ENCODE measurements at regions not wholly inside any gene's neighbourhood (a gene's known extent, or its start where the extent isn't known, plus 50 kb on each side); places are given as distances from the start of the nearest gene placed in this dataset.
"Not testable (repeated sequence)": the region's sequence is repeated elsewhere in the genome, so short reads cannot be mapped to it uniquely, and the experiment has no call there.

- TF ChIP-seq ZNF687 (CRISPR knock-in tag; IDR thresholded peaks at IDR 0.05) (no peak), ZNF407 (CRISPR knock-in tag; IDR thresholded peaks at IDR 0.05; ENCODE audit: not compliant biosample characterization) (no peak), ZBTB2 (CRISPR knock-in tag; IDR thresholded peaks at IDR 0.05; ENCODE audit: low read depth) (no peak)
Observed at GRCh38 chr21:35517865-35518264, 468.8 kb upstream of the RUNX1 start (continued).

GRCh38 chr21:35516292-35516691, 467.2 kb upstream of the RUNX1 start:
- H3K4me2 ChIP-seq (ENCODE audit: low read depth, low read length); H3K4me3 ChIP-seq (replicated peaks in 1 of 3; ENCODE audit: insufficient read depth in 1 of 3, low read depth in 2 of 3, low read length in 3 of 3); CTCF ChIA-PET (ENCODE audit: low intra/inter-chr PET ratio, low total read pairs); H3K27me3 ChIP-seq (ENCODE audit: control insufficient read depth in 1 of 2, insufficient read depth in 2 of 2, low read length in 2 of 2); H3K36me3 ChIP-seq (replicated peaks in 1 of 2; ENCODE audit: control insufficient read depth in 1 of 2, insufficient read depth in 2 of 2, low read length in 2 of 2); H2AFZ ChIP-seq (ENCODE audit: low read length); FAIRE-seq; H3K9ac ChIP-seq (ENCODE audit: insufficient read depth, low read depth, low read length); H3K27ac ChIP-seq (ENCODE audit: extremely low read length, insufficient read depth, low read length); in situ Hi-C loops (cut with HindIII; ENCODE audit: extremely low pct_ligation_motif_present, low pct_unique_long_range_greater_than_20kb); DNase-seq (ENCODE audit: low spot score); H3K79me2 ChIP-seq (ENCODE audit: insufficient read depth, low read length); BruUV-seq (replicated peaks); H3K9me3 ChIP-seq (ENCODE audit: low read length); intact Hi-C loops (cut with micrococcal nuclease; ENCODE audit: unreplicated experiment); H3K4me1 ChIP-seq (ENCODE audit: insufficient read depth, low read length); ATAC-seq; H4K20me1 ChIP-seq (ENCODE audit: insufficient read depth, low read length); POLR2A ChIA-PET: not testable (repeated sequence)
- 60% methylated on average over 1 of the region's 2 CpGs for WGBS (ENCODE audit: low lambda C conversion rate)

All from HepG2 (cell line).